HepG2 (cell line): ENCODE measurements at regions not wholly inside any gene's neighbourhood (a gene's known extent, or its start where the extent isn't known, plus 50 kb on each side); places are given as distances from the start of the nearest gene placed in this dataset.

Experiments used
- AHR ChIP-seq: IDR thresholded peaks from 2 replicates; pipeline ENCODE4 v1.6.1; 2018; ENCODE audit warnings: missing genetic modification reagents, missing compliant biosample characterization
- CAMTA2 ChIP-seq: sonication (generic); formaldehyde crosslinking; IDR thresholded peaks from 2 replicates; pipeline ENCODE4 v1.4.0; 2020; ENCODE audit warnings: mild to moderate bottlenecking, missing genetic modification reagents, borderline replicate concordance
- EHMT2 ChIP-seq: fragments of 200-600 bp; sonication (generic); IDR thresholded peaks from 2 replicates; pipeline ENCODE4 v1.7.0; 2017; ENCODE audit warnings: antibody characterized with exemption, low read depth, low read length, borderline replicate concordance
- ETV6 ChIP-seq: sonication (generic); formaldehyde crosslinking; conservative IDR thresholded peaks from 2 replicates; pipeline ENCODE4 v1.4.0; 2020; ENCODE audit warnings: missing genetic modification reagents
- GTF3A ChIP-seq: sonication (generic); formaldehyde crosslinking; conservative IDR thresholded peaks from 2 replicates; pipeline ENCODE4 v1.4.0; 2020; ENCODE audit warnings: mild to moderate bottlenecking, missing genetic modification reagents
- HDAC1 ChIP-seq: sonication (generic); formaldehyde crosslinking; IDR thresholded peaks from 2 replicates; pipeline ENCODE4 v1.5.1; 2020; ENCODE audit warnings: mild to moderate bottlenecking, missing genetic modification reagents
- HDAC6 ChIP-seq: fragments of 200-600 bp; sonication (generic); IDR thresholded peaks from 2 replicates; pipeline ENCODE4 v1.7.0; 2017; ENCODE audit warnings: mild to moderate bottlenecking, antibody characterized with exemption, low read length, low read depth
- HOXA5 ChIP-seq: sonication (generic); formaldehyde crosslinking; IDR thresholded peaks from 2 replicates; pipeline ENCODE4 v1.4.0; 2020; ENCODE audit warnings: missing genetic modification reagents
- KDM1A ChIP-seq: IDR thresholded peaks from 2 replicates; pipeline ENCODE4 v1.6.1; 2016; ENCODE audit warnings: missing compliant biosample characterization
- MEIS2 ChIP-seq: sonication (generic); formaldehyde crosslinking; IDR thresholded peaks from 2 replicates; pipeline ENCODE4 v1.9.0; 2021; ENCODE audit warnings: mild to moderate bottlenecking, missing genetic modification reagents
- NFE2L2 ChIP-seq: fragments of 150-350 bp; IDR thresholded peaks from 2 replicates; pipeline ENCODE4 v1.6.1; 2014; ENCODE audit warnings: low read length
- PHF8 ChIP-seq: sonication (generic); formaldehyde crosslinking; IDR thresholded peaks from 2 replicates; pipeline ENCODE4 v1.5.0; 2020; ENCODE audit warnings: missing genetic modification reagents
- RAD51 ChIP-seq: fragments of 450-650 bp; IDR thresholded peaks from 2 replicates; pipeline ENCODE4 v1.6.1; 2016; ENCODE audit warnings: borderline replicate concordance
- ZNF274 ChIP-seq: sonication (generic); formaldehyde crosslinking; IDR thresholded peaks from 2 replicates; pipeline ENCODE4 v1.5.1; 2020; ENCODE audit warnings: mild to moderate bottlenecking, missing genetic modification reagents
- ZNF350 ChIP-seq: sonication (generic); formaldehyde crosslinking; IDR thresholded peaks from 2 replicates; pipeline ENCODE4 v1.4.0; 2020; ENCODE audit warnings: mild to moderate bottlenecking, low read depth, missing genetic modification reagents, borderline replicate concordance
- TF ChIP-seq, protein P1 (sequence below): sonication (generic); formaldehyde crosslinking; IDR thresholded peaks from 2 replicates; pipeline ENCODE4 v1.9.0; 2021; ENCODE audit warnings: missing genetic modification reagents, borderline replicate concordance
- TF ChIP-seq, protein P2 (sequence below): sonication (generic); formaldehyde crosslinking; IDR thresholded peaks from 2 replicates; pipeline ENCODE4 v1.5.0; 2020; ENCODE audit warnings: mild to moderate bottlenecking, missing genetic modification reagents
- TF ChIP-seq, protein P3 (sequence below): sonication (generic); formaldehyde crosslinking; IDR thresholded peaks from 2 replicates; pipeline ENCODE4 v1.5.0; 2020; ENCODE audit warnings: mild to moderate bottlenecking, low read depth, missing genetic modification reagents, borderline replicate concordance
- TF ChIP-seq, protein P4 (sequence below), 2 experiments: sonication (generic) in 1 of 2; formaldehyde crosslinking in 1 of 2; IDR thresholded peaks; 2 replicates each; pipeline versions ENCODE4 v1.5.1 to v1.6.1; 2011 to 2020; ENCODE audit warnings: borderline replicate concordance in 1 of 2, low read depth in 1 of 2, low read length in 1 of 2, mild to moderate bottlenecking in 1 of 2, missing genetic modification reagents in 1 of 2, moderate library complexity in 1 of 2
- TF ChIP-seq, protein P5 (sequence below): sonication (generic); formaldehyde crosslinking; IDR thresholded peaks from 2 replicates; pipeline ENCODE4 v1.8.0; 2022; ENCODE audit warnings: missing genetic modification reagents, mild to moderate bottlenecking, borderline replicate concordance

DNA sequence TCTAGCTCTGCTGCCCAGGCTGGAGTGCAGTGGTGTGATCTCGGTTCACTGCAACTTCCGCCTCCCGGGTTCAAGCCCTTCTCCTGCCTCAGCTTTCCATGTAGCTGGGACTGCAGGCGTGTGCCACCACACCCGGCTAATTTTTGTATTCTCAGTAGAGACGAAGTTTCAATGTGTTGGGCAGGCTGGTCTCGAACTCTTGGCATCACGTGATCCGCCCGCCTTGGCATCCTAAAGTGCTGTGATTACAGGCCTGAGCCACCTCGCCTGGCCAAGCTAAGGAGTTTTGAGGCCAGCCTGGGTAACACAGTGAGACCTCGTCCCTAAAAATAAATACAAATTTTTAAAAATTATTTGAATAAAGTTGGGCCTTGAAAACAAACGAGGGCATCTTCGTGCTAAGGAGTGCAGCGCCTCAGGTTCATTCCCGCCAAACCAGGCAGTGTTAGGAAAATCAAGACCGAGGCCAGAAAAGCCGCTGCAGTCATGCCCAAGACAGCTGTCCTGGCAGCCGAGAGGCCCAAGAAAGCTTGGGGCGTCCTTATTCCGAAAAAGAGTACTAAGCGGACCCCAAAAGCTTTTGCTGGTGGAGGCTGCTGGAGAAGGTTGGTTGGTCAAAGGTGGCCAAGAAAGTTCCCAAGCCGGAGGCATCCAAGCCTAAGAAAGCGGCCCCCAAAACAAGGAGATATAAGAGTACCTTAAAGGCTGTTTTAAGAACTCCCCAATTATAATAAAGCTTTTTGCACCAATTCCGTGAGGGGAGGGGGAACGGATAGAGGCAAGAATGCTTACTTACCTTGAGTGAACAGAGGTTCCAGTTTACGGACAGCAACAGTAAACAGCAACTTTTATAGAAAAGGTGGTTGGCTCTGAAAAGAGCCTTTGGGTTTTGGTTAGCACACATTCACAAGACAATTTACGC, 109.0 kb downstream of the HFE start (continued):
- TF ChIP-seq CAMTA2 (CRISPR knock-in tag), result no peak
- TF ChIP-seq NFE2L2, result no peak
- TF ChIP-seq, protein P1, sequence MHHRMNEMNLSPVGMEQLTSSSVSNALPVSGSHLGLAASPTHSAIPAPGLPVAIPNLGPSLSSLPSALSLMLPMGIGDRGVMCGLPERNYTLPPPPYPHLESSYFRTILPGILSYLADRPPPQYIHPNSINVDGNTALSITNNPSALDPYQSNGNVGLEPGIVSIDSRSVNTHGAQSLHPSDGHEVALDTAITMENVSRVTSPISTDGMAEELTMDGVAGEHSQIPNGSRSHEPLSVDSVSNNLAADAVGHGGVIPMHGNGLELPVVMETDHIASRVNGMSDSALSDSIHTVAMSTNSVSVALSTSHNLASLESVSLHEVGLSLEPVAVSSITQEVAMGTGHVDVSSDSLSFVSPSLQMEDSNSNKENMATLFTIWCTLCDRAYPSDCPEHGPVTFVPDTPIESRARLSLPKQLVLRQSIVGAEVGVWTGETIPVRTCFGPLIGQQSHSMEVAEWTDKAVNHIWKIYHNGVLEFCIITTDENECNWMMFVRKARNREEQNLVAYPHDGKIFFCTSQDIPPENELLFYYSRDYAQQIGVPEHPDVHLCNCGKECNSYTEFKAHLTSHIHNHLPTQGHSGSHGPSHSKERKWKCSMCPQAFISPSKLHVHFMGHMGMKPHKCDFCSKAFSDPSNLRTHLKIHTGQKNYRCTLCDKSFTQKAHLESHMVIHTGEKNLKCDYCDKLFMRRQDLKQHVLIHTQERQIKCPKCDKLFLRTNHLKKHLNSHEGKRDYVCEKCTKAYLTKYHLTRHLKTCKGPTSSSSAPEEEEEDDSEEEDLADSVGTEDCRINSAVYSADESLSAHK, result no peak
- TF ChIP-seq ZNF350 (CRISPR knock-in tag), result no peak
- TF ChIP-seq, protein P2, sequence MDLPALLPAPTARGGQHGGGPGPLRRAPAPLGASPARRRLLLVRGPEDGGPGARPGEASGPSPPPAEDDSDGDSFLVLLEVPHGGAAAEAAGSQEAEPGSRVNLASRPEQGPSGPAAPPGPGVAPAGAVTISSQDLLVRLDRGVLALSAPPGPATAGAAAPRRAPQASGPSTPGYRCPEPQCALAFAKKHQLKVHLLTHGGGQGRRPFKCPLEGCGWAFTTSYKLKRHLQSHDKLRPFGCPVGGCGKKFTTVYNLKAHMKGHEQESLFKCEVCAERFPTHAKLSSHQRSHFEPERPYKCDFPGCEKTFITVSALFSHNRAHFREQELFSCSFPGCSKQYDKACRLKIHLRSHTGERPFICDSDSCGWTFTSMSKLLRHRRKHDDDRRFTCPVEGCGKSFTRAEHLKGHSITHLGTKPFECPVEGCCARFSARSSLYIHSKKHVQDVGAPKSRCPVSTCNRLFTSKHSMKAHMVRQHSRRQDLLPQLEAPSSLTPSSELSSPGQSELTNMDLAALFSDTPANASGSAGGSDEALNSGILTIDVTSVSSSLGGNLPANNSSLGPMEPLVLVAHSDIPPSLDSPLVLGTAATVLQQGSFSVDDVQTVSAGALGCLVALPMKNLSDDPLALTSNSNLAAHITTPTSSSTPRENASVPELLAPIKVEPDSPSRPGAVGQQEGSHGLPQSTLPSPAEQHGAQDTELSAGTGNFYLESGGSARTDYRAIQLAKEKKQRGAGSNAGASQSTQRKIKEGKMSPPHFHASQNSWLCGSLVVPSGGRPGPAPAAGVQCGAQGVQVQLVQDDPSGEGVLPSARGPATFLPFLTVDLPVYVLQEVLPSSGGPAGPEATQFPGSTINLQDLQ (CRISPR knock-in tag), result no peak; the same call in 1 of the 2 replicates
- TF ChIP-seq, protein P3, sequence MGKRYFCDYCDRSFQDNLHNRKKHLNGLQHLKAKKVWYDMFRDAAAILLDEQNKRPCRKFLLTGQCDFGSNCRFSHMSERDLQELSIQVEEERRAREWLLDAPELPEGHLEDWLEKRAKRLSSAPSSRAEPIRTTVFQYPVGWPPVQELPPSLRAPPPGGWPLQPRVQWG (CRISPR knock-in tag), result peak; percentile 46; the same call in 1 of the 2 replicates
- no peak for TF ChIP-seq HDAC1 (CRISPR knock-in tag)
- no peak for TF ChIP-seq MEIS2
- TF ChIP-seq EHMT2, result 0 out of 2 replicates have a peak, but pooled peaks have one; percentile 39
- no peak for TF ChIP-seq ZNF274 (CRISPR knock-in tag)
- TF ChIP-seq AHR, result no peak; the same call in 1 of the 2 replicates
- TF ChIP-seq, protein P4, sequence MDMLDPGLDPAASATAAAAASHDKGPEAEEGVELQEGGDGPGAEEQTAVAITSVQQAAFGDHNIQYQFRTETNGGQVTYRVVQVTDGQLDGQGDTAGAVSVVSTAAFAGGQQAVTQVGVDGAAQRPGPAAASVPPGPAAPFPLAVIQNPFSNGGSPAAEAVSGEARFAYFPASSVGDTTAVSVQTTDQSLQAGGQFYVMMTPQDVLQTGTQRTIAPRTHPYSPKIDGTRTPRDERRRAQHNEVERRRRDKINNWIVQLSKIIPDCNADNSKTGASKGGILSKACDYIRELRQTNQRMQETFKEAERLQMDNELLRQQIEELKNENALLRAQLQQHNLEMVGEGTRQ (IDR thresholded peaks at IDR 0.05; ENCODE audit: low read depth, low read length), result peak; percentile 77
- TF ChIP-seq, protein P4 (CRISPR knock-in tag; IDR thresholded peaks at IDR 0.05; ENCODE audit: borderline replicate concordance), result peak; percentile 51; the same call in 1 of the 2 replicates
- TF ChIP-seq GTF3A (CRISPR knock-in tag), result no peak
- no peak for TF ChIP-seq HOXA5 (CRISPR knock-in tag)
- TF ChIP-seq ETV6 (CRISPR knock-in tag), result no peak
- TF ChIP-seq PHF8 (CRISPR knock-in tag), result 0 out of 2 replicates have a peak, but pooled peaks have one; percentile 4
- TF ChIP-seq, protein P5, sequence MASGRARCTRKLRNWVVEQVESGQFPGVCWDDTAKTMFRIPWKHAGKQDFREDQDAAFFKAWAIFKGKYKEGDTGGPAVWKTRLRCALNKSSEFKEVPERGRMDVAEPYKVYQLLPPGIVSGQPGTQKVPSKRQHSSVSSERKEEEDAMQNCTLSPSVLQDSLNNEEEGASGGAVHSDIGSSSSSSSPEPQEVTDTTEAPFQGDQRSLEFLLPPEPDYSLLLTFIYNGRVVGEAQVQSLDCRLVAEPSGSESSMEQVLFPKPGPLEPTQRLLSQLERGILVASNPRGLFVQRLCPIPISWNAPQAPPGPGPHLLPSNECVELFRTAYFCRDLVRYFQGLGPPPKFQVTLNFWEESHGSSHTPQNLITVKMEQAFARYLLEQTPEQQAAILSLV (CRISPR knock-in tag), result no peak
- TF ChIP-seq RAD51, result peak; percentile 90
- TF ChIP-seq HDAC6, result no peak
- TF ChIP-seq KDM1A (CRISPR knock-in tag), result no peak
